ENCODE measurements at regions not wholly inside any gene's neighbourhood (a gene's known extent, or its start where the extent isn't known, plus 50 kb on each side); places are given as distances from the start of the nearest gene placed in this dataset.

GRCh38 chr11:116466801-116467200 is 306.0 kb downstream of the BUD13 start:
- H3K4me1 ChIP-seq (ENCODE audit: insufficient read depth) = peaks cover 6% of the 10 kb centered on the region
- H2AFZ ChIP-seq = no peak overlapping the region
- no peaks in the 10 kb centered on the region for H3K9me3 ChIP-seq (ENCODE audit: low read depth)
- H3K79me2 ChIP-seq (ENCODE audit: insufficient read depth) = no peaks in the 10 kb centered on the region
- peaks cover 4% of the 10 kb centered on the region; the same call in 1 of the 2 replicates for H3K27me3 ChIP-seq (replicated peaks; ENCODE audit: insufficient read depth)
- H3K27ac ChIP-seq = no peak overlapping the region
- no peaks in the 10 kb centered on the region for H3K36me3 ChIP-seq (ENCODE audit: low read depth)
- DNase-seq = no peak
- H3F3A ChIP-seq (ENCODE audit: insufficient read depth) = no peaks in the 10 kb centered on the region
- no peak for TF ChIP-seq EZH2 (IDR thresholded peaks at IDR 0.05; ENCODE audit: insufficient read depth, poor library complexity, severe bottlenecking)
- TF ChIP-seq EZH2phosphoT487 (IDR thresholded peaks at IDR 0.05; ENCODE audit: insufficient read depth, low read depth) = no peak
- no peak overlapping the region for H3K9ac ChIP-seq
- H3K4me3 ChIP-seq = no peak overlapping the region
- in situ Hi-C loops (cut with MboI) = no loop called here
- H3K4me2 ChIP-seq (ENCODE audit: unreplicated experiment) = no peak overlapping the region
- WGBS, 2 experiments (ENCODE audit: low coverage in 1 of 2, low lambda C conversion rate in 2 of 2, missing lambda C conversion rate in 2 of 2) = 18 to 24% methylated on average over 6 of the region's 6 CpGs
- H3K9me2 ChIP-seq (ENCODE audit: insufficient read depth) = no peaks in the 10 kb centered on the region
- H4K20me1 ChIP-seq (ENCODE audit: insufficient read depth) = no peaks in the 10 kb centered on the region

GRCh38 chr11:116466191-116466590 is 306.6 kb downstream of the BUD13 start:
- Histone ChIP-seq H3F3A (ENCODE audit: insufficient read depth) (no peaks in the 10 kb centered on the region), H3K4me2 (ENCODE audit: unreplicated experiment) (no peak overlapping the region), H3K9me2 (ENCODE audit: insufficient read depth) (no peaks in the 10 kb centered on the region), H3K4me3 (no peak overlapping the region), H2AFZ (no peak overlapping the region), H3K27me3 (replicated peaks; ENCODE audit: insufficient read depth) (peaks cover 4% of the 10 kb centered on the region; the same call in 1 of the 2 replicates), H3K9me3 (ENCODE audit: low read depth) (no peaks in the 10 kb centered on the region), H3K79me2 (ENCODE audit: insufficient read depth) (no peaks in the 10 kb centered on the region), H3K36me3 (ENCODE audit: low read depth) (no peaks in the 10 kb centered on the region), H3K9ac (no peak overlapping the region), H3K4me1 (ENCODE audit: insufficient read depth) (peaks cover under 1% of the 10 kb centered on the region; the same call in 1 of the 2 replicates), H3K27ac (no peak overlapping the region), H4K20me1 (ENCODE audit: insufficient read depth) (no peaks in the 10 kb centered on the region)
- DNase-seq = no peak
- 49 to 50% methylated on average over 6 of the region's 6 CpGs for WGBS, 2 experiments (ENCODE audit: low coverage in 1 of 2, low lambda C conversion rate in 2 of 2, missing lambda C conversion rate in 2 of 2)
- TF ChIP-seq EZH2 (IDR thresholded peaks at IDR 0.05; ENCODE audit: insufficient read depth, poor library complexity, severe bottlenecking) = no peak
- no peak for TF ChIP-seq EZH2phosphoT487 (IDR thresholded peaks at IDR 0.05; ENCODE audit: insufficient read depth, low read depth)
- in situ Hi-C loops (cut with MboI) = no loop called here

GRCh38 chr11:116465056-116465455 is 307.7 kb downstream of the BUD13 start:
- no peaks in the 10 kb centered on the region for H3K9me3 ChIP-seq (ENCODE audit: low read depth)
- in situ Hi-C loops (cut with MboI) = no loop called here
- no peak overlapping the region for H3K4me2 ChIP-seq (ENCODE audit: unreplicated experiment)
- no peak overlapping the region for H3K9ac ChIP-seq
- WGBS, 2 experiments (ENCODE audit: low coverage in 1 of 2, low lambda C conversion rate in 2 of 2, missing lambda C conversion rate in 2 of 2) = 31 to 32% methylated on average over 4 of the region's 4 CpGs
- H3K36me3 ChIP-seq (ENCODE audit: low read depth) = no peaks in the 10 kb centered on the region
- no peak overlapping the region for H2AFZ ChIP-seq
- no peaks in the 10 kb centered on the region for H3F3A ChIP-seq (ENCODE audit: insufficient read depth)
- peaks cover 7% of the 10 kb centered on the region; the same call in 1 of the 2 replicates for H3K27me3 ChIP-seq (replicated peaks; ENCODE audit: insufficient read depth)
- TF ChIP-seq EZH2 (IDR thresholded peaks at IDR 0.05; ENCODE audit: insufficient read depth, poor library complexity, severe bottlenecking) (no peak), EZH2phosphoT487 (IDR thresholded peaks at IDR 0.05; ENCODE audit: insufficient read depth, low read depth) (no peak)
- no peaks in the 10 kb centered on the region for H3K9me2 ChIP-seq (ENCODE audit: insufficient read depth)
- no peaks in the 10 kb centered on the region for H3K79me2 ChIP-seq (ENCODE audit: insufficient read depth)
- no peak overlapping the region for H3K27ac ChIP-seq
- no peaks in the 10 kb centered on the region for H3K4me1 ChIP-seq (ENCODE audit: insufficient read depth)
- H4K20me1 ChIP-seq (ENCODE audit: insufficient read depth) = no peaks in the 10 kb centered on the region
- no peak overlapping the region for H3K4me3 ChIP-seq
- no peak for DNase-seq

GRCh38 chr11:116461789-116462188 is 311.0 kb downstream of the BUD13 start:
- H3K27ac ChIP-seq = no peak overlapping the region
- 4% methylated on average over 2 of the region's 2 CpGs for WGBS, 2 experiments (ENCODE audit: low coverage in 1 of 2, low lambda C conversion rate in 2 of 2, missing lambda C conversion rate in 2 of 2)
- H2AFZ ChIP-seq = no peak overlapping the region

More at GRCh38 chr11:116461789-116462188, 311.0 kb downstream of the BUD13 start:
- H3K9me2 ChIP-seq (ENCODE audit: insufficient read depth) = no peaks in the 10 kb centered on the region
- no peaks in the 10 kb centered on the region for H3K79me2 ChIP-seq (ENCODE audit: insufficient read depth)
- DNase-seq = peak; percentile 12
- TF ChIP-seq EZH2 (IDR thresholded peaks at IDR 0.05; ENCODE audit: insufficient read depth, poor library complexity, severe bottlenecking) (no peak), EZH2phosphoT487 (IDR thresholded peaks at IDR 0.05; ENCODE audit: insufficient read depth, low read depth) (no peak)
- no peak overlapping the region for H3K4me3 ChIP-seq
- H3K36me3 ChIP-seq (ENCODE audit: low read depth) = no peaks in the 10 kb centered on the region
- no peaks in the 10 kb centered on the region for H3K4me1 ChIP-seq (ENCODE audit: insufficient read depth)
- H3F3A ChIP-seq (ENCODE audit: insufficient read depth) = no peaks in the 10 kb centered on the region
- H3K9ac ChIP-seq = no peak overlapping the region
- in situ Hi-C loops (cut with MboI) = no loop called here
- H3K27me3 ChIP-seq (replicated peaks; ENCODE audit: insufficient read depth) = peaks cover 15% of the 10 kb centered on the region; the same call in 1 of the 2 replicates
- H3K4me2 ChIP-seq (ENCODE audit: unreplicated experiment) = no peak overlapping the region
- no peaks in the 10 kb centered on the region for H4K20me1 ChIP-seq (ENCODE audit: insufficient read depth)
- no peaks in the 10 kb centered on the region for H3K9me3 ChIP-seq (ENCODE audit: low read depth)

Data from GM23248 (cell line).